ENCODE measurements at regions not wholly inside any gene's neighbourhood (a gene's known extent, or its start where the extent isn't known, plus 50 kb on each side); places are given as distances from the start of the nearest gene placed in this dataset.

- no peak for DNase-seq
Observed at GRCh38 chrX:109312757-109313156, 169.1 kb downstream of the GUCY2F start.

GRCh38 chrX:109310031-109310430 lies 171.9 kb downstream of the GUCY2F start:
- DNase-seq: no peak

GRCh38 chrX:109301177-109301576 lies 180.7 kb downstream of the GUCY2F start:
- no peak for DNase-seq

- DNase-seq: no peak
Observed at GRCh38 chrX:109300415-109300814, 181.5 kb downstream of the GUCY2F start.

DNA sequence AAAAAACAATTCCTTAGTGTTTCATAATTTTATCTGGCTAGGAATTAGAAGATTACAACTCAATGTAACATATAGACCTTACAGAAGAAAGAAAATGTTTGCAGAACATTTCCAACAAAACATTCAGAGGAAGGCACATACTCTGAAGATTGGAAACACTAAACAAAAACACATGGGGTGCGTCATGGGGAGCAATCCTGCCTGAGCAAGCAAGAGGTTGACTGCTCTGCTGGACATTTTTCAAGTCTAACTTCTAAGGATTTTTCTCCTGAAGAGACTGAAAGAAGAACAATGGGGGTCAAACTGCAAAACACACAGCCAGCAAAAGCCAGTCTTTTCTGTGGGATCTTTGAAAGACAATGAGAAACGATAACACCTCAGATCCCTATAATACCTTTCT lies 182.8 kb downstream of the GUCY2F start:
- no peak for DNase-seq

- DNase-seq: no peak
Observed at GRCh38 chrX:109294097-109294814, 187.6 kb downstream of the GUCY2F start.

DNA sequence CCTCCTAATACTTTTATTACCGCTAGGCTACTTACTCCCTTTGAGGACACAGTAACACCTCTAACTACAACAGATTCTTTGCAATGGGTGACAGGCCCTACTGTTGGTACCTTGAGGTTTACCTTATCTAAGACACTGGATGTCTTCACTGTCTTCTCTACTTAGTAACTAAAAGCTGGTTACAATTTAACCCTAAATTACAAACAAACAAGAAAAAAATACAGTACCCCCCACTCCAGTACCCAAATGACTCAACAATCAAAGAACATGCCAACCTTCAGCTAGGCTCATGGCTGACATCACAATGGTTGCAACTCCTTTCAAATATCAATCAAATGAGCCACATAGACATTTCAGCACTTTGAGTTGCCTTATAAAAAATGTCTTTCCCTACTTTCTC lies 198.0 kb downstream of the GUCY2F start:
- no peak for DNase-seq

GRCh38 chrX:109281483-109282275 lies 200.2 kb downstream of the GUCY2F start:
- DNase-seq: no peak

DNA sequence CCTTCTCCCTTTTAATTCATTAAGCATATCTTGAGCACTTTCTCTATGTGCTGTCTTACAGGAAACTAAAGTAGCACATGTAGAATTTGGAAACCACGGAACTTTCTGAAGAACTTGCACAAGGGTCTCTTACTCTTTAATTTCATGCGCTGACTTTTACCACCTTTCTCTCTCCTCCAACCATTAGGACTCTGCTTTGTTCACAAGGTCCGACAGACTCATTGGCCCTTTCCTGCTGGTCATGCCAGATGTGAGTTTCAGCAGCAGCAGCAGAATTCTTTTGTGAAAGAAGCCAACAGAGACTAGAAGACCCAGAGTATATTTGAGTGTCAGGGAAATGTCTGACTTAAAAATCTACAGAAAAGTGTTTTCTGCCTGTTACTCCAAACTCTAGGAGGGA lies 207.1 kb downstream of the GUCY2F start:
- DNase-seq: no peak

DNA sequence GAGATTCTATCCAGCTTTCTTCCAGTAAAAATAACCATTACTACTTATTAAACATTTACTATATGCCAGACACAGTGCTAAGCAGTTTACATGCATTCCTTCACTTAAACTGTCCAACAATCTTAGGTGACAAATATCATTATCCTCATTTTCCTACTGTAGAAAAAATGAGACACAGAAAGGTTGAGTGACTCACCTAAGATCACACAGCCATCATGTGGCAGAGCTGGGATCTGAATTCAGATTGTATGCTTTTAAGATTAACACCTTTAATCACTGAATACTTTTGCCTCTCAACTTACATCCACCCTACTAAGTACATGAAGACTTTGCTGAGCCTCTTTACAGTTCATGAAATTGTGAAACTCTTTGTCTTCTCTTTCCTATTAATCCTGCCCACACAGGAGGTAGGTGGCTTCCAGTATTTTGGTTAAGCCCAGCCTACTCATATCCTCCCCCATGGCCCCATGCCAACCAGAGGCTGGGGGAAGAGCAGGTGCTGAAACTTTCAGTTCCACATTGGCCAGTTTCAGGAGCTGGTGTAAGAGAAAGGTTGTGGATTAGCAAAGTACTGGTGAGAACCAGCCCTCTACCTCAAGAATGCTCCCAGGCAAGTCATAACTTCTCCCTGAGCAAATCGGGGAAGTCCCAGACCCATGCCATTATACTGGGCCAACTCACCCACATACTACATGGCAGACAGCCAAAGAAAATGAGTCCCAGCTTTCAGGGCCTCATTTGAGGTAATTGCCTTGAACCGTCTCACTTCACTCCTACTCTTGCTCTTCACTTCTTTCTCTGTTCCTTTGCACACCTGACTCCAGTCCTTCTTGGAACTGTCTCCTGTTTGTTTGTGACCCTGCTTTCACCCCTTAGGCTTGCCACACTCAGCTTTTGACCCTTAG lies 211.1 kb downstream of the GUCY2F start:
- peak in 1 of 5 donors; percentile 20 for DNase-seq

GRCh38 chrX:109268340-109268739 lies 213.5 kb downstream of the GUCY2F start:
- DNase-seq: no peak

DNA sequence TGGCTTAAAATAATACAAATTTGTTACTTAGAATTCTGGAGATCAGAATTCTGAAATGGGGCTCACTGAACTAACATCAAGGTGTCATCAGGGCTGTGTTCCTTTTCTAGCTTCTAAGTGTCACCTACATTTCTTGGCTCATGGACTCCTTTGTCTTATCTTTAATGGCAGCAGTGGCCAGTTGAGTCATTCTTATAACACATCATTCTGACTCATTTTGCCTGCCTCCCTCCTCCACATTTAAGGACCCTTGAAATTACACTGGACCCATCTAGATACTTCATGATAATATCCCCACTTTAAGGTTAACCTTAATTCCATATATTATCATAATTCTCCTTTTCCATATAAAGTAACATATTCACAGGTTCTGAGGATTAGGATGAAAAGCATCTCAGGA lies 215.9 kb downstream of the GUCY2F start:
- DNase-seq: no peak

DNA sequence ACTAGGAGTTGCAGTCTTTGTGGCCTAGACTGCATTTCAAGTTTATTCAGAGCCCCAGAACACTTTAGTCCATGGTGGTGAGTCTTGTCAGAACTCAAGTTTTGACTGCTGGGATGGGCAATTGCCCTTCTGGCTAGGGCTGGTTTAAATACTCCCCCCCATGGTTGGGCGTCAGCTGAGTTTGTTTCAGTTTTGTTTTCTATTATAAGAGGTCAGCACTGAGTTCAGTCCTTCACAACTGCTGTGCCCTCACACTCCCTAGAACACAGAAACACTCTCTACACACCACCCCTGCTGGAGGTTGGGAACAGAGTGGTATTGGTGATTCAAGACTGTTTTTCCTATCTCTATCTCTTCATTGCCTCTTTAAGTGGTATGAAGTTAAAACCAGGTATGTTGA lies 217.0 kb downstream of the GUCY2F start:
- DNase-seq: no peak

DNA sequence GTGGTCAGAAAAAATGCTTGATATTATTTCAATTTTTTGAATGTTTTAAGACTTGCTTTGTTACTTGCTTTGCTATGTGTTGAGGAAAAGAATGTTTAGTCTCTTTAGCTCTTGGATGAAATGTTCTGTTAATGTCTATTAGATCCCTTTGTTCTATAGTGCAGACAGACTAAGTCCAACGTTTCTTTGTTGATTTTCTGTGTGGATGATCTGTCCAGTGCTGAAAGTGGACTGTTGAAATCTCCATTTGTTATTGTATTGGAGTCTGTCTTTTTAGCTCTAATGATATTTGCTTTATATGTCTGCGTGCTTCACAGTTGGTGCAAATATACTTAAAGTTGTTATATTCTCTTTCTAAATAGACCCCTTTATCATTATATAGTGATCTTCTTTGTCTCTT lies 220.6 kb downstream of the GUCY2F start:
- no peak for DNase-seq

DNA sequence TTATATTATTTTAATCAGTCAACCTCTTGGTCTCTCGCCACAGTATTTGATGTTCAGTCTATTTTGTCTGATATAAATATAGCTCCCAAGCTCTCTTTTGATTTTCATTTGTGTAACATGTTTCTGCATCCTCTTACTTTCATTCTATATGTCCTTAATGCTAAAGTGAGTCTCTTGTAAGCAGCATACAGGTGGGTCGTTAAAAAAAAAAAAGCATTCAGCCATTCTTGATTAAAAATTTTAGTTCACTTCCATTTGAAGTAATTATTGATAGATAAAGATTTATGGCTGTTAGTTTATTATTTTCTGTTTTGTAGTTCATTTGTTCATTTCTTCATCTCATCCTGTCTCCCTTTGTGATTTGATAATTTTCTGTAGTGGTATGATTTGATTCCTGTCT lies 229.1 kb downstream of the GUCY2F start:
- DNase-seq: no peak

- no peak for DNase-seq
Observed at GRCh38 chrX:109218761-109219160, 263.1 kb downstream of the GUCY2F start.

- DNase-seq: no peak
Observed at GRCh38 chrX:109199726-109200125, 282.2 kb downstream of the GUCY2F start.

DNA sequence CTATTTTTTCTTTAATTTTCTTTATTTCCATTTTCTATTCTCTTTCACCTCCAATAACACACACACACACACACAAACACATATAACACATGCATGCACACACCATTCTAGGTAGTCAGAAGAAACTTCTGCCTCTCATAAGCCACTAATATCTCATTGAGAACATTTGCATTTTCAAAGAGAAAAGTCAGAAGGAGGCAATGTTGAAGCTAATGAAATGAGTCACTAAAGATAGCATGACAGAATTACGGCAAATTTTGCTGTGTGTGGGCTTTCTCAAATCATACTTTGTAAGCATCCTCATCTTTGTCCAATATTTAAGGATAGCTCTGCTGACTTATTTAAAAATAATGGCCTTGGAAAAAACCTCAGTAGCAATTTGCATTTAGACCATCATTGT lies 291.3 kb downstream of the GUCY2F start:
- DNase-seq: no peak

- DNase-seq: no peak
Observed at GRCh38 chrX:109187473-109188168, 294.3 kb downstream of the GUCY2F start.

- no peak for DNase-seq
Observed at GRCh38 chrX:109186939-109187338, 294.9 kb downstream of the GUCY2F start.

DNA sequence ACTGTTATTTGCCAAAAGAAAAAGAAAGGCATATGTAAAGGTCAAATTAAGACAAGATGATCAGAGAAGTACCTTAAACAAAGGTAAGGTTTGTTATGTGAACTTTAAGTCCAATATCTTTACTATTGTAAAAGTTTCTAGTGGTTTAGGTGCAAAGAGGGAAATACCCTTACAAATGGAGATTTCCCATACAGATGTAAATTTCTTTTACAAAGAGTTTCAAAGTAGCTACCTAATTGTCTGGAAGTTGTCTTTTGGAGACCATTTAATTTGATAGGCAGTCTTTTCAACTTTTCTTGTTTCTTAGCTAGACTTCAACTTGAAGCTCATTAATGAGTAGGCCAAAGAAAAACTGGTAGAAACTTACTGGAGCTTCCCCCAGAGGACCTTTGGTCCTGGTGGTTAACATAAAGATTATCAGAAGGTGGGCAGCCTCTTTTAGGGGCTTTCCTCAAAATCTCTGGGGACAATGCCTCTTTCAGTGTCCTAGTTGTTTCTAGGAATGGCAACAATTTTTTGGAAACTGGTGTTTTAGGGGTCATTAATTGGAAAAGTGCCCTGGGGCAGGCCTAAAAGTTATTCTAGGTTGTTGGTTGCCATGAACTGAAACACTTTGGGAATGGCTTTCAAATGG lies 297.3 kb downstream of the GUCY2F start:
- no peak for DNase-seq

DNA sequence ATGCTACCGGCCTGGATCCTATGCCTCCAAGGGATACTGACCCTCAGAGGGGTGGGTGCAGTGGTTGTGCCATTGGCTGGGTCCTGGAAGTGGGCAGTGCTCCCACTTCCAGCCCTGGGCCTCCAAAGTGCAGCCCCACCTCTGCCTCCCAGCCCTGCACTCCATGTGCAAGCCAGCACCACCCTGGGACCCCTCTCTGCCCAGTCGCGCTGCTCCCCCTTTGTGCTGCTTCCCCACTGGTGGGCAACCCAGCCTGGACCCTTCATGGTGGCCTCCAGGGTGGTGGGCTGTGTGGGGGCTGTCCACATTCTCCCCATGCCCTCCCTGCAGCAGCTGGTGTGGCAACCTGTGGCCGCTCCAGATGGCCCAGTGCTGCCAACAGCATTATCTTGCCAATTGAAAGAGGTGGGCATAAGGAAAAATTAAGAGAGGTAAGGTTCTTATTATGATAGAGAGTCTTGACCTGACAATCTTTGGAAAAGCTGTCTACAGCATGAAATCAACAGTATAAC lies 309.7 kb downstream of the GUCY2F start:
- no peak for DNase-seq

Measured in T-helper 1 cell (primary cell).